OCI-LY7 (cell line): ENCODE measurements at regions not wholly inside any gene's neighbourhood (a gene's known extent, or its start where the extent isn't known, plus 50 kb on each side); places are given as distances from the start of the nearest gene placed in this dataset.

Source experiments
- BruUV-seq: library from RNA; stranded (reverse); fragments of 400-500 nt; replicated peaks from 2 replicates; lab custom pipeline; 2021; lab: Mats Ljungman, UMichigan
- CTCF ChIA-PET: fragments of 300-600 bp; sonication (Branson Sonifier 250); formaldehyde crosslinking; loops from one replicate; lab custom pipeline; 2022; ENCODE audit warnings: antibody characterized with exemption; ENCODE audit not compliant: unreplicated experiment; lab: Charles Lee
- POLR2A ChIA-PET: fragments of 300-600 bp; sonication (Branson Sonifier 250); formaldehyde crosslinking; loops from one replicate; lab custom pipeline; 2022; ENCODE audit warnings: antibody characterized with exemption; lab: Charles Lee
- DNase-seq: peaks from one replicate; pipeline ENCODE4 v3.0.0-alpha.2; 2015; ENCODE audit warnings: low spot score
- H2AFZ ChIP-seq: fragments of 200-600 bp; sonication (generic), shearing (Covaris generic); 2 replicates; pipeline ENCODE4 v1.6.1; 2014; ENCODE audit warnings: mild to moderate bottlenecking, antibody characterized with exemption, low read length, moderate library complexity
- H3K27ac ChIP-seq: fragments of 200-600 bp; sonication (generic); 2 replicates; pipeline ENCODE4 v1.5.1; 2014; ENCODE audit warnings: mixed run types, low read depth, mild to moderate bottlenecking, moderate library complexity, low read length, inconsistent platforms; ENCODE audit not compliant: poor library complexity, severe bottlenecking
- H3K36me3 ChIP-seq: fragments of 200-600 bp; sonication (generic); 2 replicates; pipeline ENCODE4 v1.6.1; 2014; ENCODE audit warnings: mild to moderate bottlenecking, antibody characterized with exemption, low read length, moderate library complexity, mixed read lengths; ENCODE audit not compliant: insufficient read depth
- H3K4me1 ChIP-seq: fragments of 200-600 bp; sonication (generic); 2 replicates; pipeline ENCODE4 v1.5.1; 2014; ENCODE audit warnings: mild to moderate bottlenecking, low read length; ENCODE audit not compliant: insufficient read depth, poor library complexity, severe bottlenecking
- H3K4me2 ChIP-seq: fragments of 200-600 bp; sonication (generic); 2 replicates; pipeline ENCODE4 v1.6.1; 2014; ENCODE audit warnings: mild to moderate bottlenecking, low read length
- H3K4me3 ChIP-seq: fragments of 200-600 bp; sonication (generic); 2 replicates; pipeline ENCODE4 v1.5.1; 2014; ENCODE audit warnings: mild to moderate bottlenecking, low read depth, low read length; ENCODE audit not compliant: poor library complexity, severe bottlenecking
- H3K79me2 ChIP-seq: fragments of 200-600 bp; sonication (generic); 2 replicates; pipeline ENCODE4 v1.6.1; 2016; ENCODE audit warnings: low read depth, mild to moderate bottlenecking, low read length, moderate library complexity, mixed read lengths; ENCODE audit not compliant: insufficient read depth
- H3K9me2 ChIP-seq: fragments of 200-600 bp; sonication (generic); 2 replicates; pipeline ENCODE4 v1.6.1; 2016; ENCODE audit warnings: mild to moderate bottlenecking, low read length, mixed read lengths; ENCODE audit not compliant: insufficient read depth
- H3K9me3 ChIP-seq: fragments of 200-600 bp; sonication (generic); 2 replicates; pipeline ENCODE4 v1.6.1; 2014; ENCODE audit warnings: mild to moderate bottlenecking, mixed run types, low read length, mixed read lengths
- H4K20me1 ChIP-seq: fragments of 200-600 bp; sonication (generic); 2 replicates; pipeline ENCODE4 v1.6.1; 2014; ENCODE audit warnings: mild to moderate bottlenecking, antibody characterized with exemption, low read length, moderate library complexity, mixed read lengths; ENCODE audit not compliant: insufficient read depth
- CTCF ChIP-seq: fragments of 200-600 bp; sonication (generic); conservative IDR thresholded peaks from 2 replicates; pipeline ENCODE4 v1.5.1; 2014; ENCODE audit warnings: mild to moderate bottlenecking, antibody characterized with exemption, low read length, moderate library complexity, mixed read lengths
- EZH2phosphoT487 ChIP-seq: fragments of 200-600 bp; sonication (generic); IDR thresholded peaks from 2 replicates; pipeline ENCODE4 v1.6.1; 2018; ENCODE audit warnings: low read depth, borderline replicate concordance, mild to moderate bottlenecking, mixed run types, antibody characterized with exemption, low read length, moderate library complexity, mixed read lengths
- intact Hi-C: fragments of 100-400 bp; cut with micrococcal nuclease; formaldehyde crosslinking; loops from one replicate; pipeline ENCODE4 v1.10.0; 2022; ENCODE audit not compliant: unreplicated experiment

GRCh38 chr13:42418184-42418583, 146.2 kb downstream of the AKAP11 start:
- no peaks in the 10 kb centered on the region for H3K9me3 ChIP-seq
- no TSS peak for BruUV-seq
- POLR2A ChIA-PET: interaction anchor here (0.8 kb wide), 1 partner anchor 26 kb away, joined by 6 read pairs; no protein-coding TSS in a partner anchor
- H3K79me2 ChIP-seq: no peaks in the 10 kb centered on the region
- no peak overlapping the region for H3K4me3 ChIP-seq
- no peaks in the 10 kb centered on the region for H3K9me2 ChIP-seq
- H4K20me1 ChIP-seq: no peaks in the 10 kb centered on the region
- no peaks in the 10 kb centered on the region for H3K4me1 ChIP-seq
- no peak overlapping the region for H3K27ac ChIP-seq
- intact Hi-C loops: no loop called here
- DNase-seq: no peak
- H3K36me3 ChIP-seq: no peaks in the 10 kb centered on the region
- CTCF ChIA-PET: no interaction called here
- no peak overlapping the region for H2AFZ ChIP-seq
- H3K4me2 ChIP-seq: no peak overlapping the region
- no peak for TF ChIP-seq CTCF
- no peak for TF ChIP-seq EZH2phosphoT487

GRCh38 chr13:42420304-42420703, 148.4 kb downstream of the AKAP11 start:
- CTCF ChIA-PET: no interaction called here
- Histone ChIP-seq H4K20me1 (no peaks in the 10 kb centered on the region), H3K79me2 (no peaks in the 10 kb centered on the region), H2AFZ (no peak overlapping the region), H3K4me2 (no peak overlapping the region), H3K27ac (no peak overlapping the region), H3K4me3 (no peak overlapping the region), H3K9me2 (no peaks in the 10 kb centered on the region), H3K4me1 (no peaks in the 10 kb centered on the region), H3K9me3 (no peaks in the 10 kb centered on the region), H3K36me3 (no peaks in the 10 kb centered on the region)
- no TSS peak for BruUV-seq
- no peak for TF ChIP-seq CTCF
- TF ChIP-seq EZH2phosphoT487: no peak
- intact Hi-C loops: no loop called here
- no peak for DNase-seq
- POLR2A ChIA-PET: interaction anchor here (0.5 to 1.2 kb wide), 2 partner anchors 12 to 44 kb away, joined by 3 to 5 read pairs; no protein-coding TSS in a partner anchor

GRCh38 chr13:42422681-42423080, 150.7 kb downstream of the AKAP11 start:
- Histone ChIP-seq H3K27ac (no peak overlapping the region), H2AFZ (no peak overlapping the region), H3K4me1 (no peaks in the 10 kb centered on the region), H3K4me3 (no peak overlapping the region), H3K9me2 (no peaks in the 10 kb centered on the region), H3K4me2 (no peak overlapping the region), H3K79me2 (no peaks in the 10 kb centered on the region), H3K36me3 (no peaks in the 10 kb centered on the region), H4K20me1 (no peaks in the 10 kb centered on the region), H3K9me3 (no peaks in the 10 kb centered on the region)
- DNase-seq: no peak
- ChIA-PET POLR2A (no interaction called here), CTCF (no interaction called here)
- no TSS peak for BruUV-seq
- intact Hi-C loops: no loop called here
- TF ChIP-seq CTCF: no peak
- TF ChIP-seq EZH2phosphoT487: no peak
